HG03045 (cell line): ENCODE measurements at regions not wholly inside any gene's neighbourhood (a gene's known extent, or its start where the extent isn't known, plus 50 kb on each side); places are given as distances from the start of the nearest gene placed in this dataset.

ENCODE experiments used
- ATAC-seq: cut with Tn5 transposase; IDR thresholded peaks from one replicate; pipeline ENCODE4 v1.9.1; 2021; ENCODE audit warnings: mild to moderate bottlenecking, moderate library complexity; ENCODE audit not compliant: unreplicated experiment

DNA sequence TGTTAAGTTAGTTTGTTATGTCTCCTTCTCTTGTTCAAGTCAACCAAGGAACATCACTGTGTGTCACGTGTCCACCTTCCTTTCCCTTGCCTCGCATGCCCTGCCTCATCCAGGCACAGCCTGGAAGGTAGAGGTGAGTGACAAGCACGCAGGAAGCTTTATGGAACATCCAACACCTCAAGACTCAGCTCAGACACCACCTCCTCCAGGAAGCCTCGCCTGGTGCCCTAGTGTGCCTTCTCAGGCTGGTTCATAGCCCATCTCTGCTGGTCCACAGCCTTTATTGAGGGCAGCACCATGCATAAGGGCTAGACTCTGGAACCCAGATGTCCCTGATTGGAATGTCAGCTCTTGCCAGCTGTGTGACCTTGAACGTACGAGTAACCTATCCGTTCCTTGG lies 224.3 kb downstream of the ANKRD60 start:
- no peak for ATAC-seq

DNA sequence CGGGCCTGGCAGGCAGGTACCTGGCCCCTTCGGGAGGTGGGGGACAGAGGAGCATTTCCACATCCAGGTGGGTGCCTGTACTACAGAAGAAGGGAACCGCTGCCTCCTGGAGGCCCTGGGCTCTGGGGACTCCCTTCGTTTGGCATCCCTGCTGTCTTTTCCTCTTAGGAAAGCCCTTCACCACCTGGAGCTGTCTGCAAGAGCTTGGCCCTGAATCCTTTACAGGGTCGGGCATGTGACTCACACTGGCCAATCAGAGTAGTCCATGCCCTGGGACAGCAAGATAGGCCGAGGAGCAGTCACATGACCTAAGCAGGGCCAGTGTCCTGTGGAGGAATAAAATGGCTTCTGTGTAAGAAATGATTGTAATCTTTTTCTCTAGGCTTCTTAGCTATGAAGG lies 224.9 kb downstream of the ANKRD60 start:
- ATAC-seq = no peak

- no peak for ATAC-seq
Measured at GRCh38 chr20:58002901-58003300, 225.6 kb downstream of the ANKRD60 start.

GRCh38 chr20:58001946-58002345 lies 226.5 kb downstream of the ANKRD60 start:
- ATAC-seq = no peak

DNA sequence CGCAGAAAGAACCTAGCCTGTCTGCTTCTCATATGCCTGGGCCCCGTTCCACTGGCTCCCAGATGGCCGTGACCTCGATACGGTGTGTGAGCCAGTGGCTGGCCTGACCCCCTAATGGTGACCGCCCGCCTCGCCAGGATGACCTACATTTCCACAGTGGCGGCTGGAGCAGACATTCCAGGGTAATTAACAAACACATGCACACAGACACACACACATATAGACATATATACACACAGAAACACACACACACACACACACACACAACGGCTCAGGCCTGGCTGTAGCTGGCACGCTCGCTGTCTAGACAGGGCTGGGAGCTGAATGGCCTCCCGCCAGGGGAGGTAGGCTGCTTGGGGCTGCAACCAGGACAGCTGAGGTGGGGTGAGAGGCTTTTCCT lies 227.1 kb downstream of the ANKRD60 start:
- no peak for ATAC-seq

GRCh38 chr20:58000861-58001260 lies 227.6 kb downstream of the ANKRD60 start:
- no peak for ATAC-seq

DNA sequence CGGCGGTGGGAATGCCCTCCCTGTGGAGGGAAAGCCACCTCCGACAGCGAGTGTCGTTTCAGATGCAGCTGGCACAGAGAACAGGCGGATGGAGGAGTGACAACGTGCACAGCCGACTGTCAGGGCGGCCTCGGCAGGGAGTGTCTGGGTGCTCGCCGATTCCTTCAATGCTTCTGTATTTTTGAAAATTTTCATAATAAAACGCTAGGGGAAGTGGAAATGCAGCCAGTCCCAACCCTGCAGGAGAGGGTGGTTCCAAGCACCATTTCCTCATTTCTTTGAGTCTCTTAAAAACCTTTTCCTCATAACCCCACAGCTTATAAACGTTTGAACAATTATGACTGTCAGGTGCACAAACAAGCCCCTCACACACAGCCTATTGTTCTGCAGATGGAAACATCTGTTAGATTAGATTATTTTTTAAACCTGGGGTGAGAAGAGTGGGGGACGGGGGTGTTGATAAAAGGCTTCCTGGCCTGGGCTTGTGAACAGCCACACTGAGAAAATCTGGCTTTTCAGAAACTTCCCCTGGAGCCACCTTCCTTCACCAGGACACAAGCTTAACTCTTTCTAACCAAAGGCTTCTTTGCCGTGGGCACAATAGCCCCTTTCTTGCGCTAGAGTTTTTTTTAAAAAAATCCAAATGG lies 228.9 kb downstream of the ANKRD60 start:
- ATAC-seq = no peak

DNA sequence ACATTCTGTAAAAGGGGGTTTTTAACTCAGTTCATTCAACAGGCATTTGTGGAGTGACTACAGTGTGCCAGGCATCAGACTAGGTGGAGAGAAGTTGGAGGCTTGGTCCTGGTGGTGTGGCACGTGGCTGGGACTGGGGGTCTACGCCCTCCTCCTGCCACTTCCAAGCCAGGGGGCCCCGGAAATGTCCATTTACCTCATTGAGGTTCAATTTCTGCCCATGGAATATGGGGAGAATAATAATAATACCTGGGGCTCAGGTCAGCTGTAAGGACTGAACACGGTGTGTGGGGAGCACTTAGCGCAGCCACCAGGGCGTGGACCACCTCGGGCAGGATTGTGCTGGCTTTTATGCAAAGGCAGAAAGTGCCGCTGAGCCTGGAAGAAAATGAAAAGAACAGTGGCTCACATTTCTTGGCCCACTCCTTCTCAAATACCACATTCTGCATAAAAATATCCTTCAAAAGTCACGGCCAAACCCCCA lies 229.4 kb downstream of the ANKRD60 start:
- no peak for ATAC-seq

DNA sequence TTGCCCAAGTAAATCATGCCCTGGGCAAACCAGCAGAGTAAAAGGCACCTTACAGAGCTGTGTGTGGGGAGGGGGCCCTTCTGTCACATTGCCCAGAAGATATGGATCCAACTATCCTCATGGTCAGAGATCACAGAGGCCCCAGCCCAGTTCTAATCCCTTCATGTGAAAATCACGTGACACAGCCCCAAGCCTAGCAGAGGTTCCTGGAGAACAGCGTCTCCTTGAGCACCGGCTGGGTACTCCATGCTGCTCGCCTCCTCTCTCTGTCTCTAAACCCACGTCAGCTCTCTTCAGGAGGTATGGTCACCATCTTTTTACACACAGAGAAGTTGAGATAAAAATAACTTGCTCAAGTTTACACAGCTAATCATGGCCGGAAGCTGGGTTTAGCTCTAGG lies 230.2 kb downstream of the ANKRD60 start:
- ATAC-seq = no peak

DNA sequence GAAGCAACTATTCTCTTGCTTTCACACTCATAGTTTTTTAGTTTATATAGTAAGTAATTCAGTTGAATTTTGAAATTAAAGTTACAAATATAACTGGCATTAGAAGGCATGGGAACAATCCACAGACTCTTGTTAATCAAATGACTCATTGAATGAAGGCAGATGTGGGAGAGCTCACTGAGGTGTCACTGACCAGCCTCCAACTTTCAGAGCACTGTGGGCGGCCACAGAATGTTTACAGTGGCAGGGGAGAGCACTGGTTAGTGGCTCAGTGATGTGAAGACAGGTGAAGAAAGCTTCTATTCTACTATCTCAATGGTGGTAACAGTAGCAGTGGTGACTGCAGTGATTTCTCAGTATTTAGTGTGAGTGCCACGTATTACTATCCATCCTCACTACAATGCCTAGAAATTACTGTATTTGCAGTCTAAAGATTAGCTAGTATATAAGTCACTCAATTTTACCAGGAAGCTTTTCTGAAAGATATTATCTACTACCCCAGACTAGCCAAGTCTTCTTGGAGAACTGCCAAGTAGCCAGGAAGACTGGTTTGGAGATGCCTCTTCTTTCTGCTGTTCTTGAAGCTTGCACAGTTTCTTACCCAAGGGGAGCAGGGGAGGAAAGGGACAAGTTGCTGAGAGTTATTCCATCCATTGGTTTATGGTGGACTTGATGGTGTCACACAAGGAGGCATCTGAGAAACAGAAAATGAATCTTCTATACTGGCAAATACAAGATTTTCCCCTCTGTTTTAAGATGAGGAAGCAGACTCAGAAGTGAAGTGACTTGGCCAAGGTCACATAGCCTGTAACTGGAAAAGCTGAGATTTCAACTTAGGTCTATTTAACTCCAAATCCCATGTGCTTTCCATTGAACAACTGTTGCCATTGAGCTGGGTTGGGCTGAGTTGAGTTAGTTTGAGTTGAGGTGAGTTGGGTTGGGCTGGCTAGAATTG lies 231.2 kb downstream of the ANKRD60 start:
- ATAC-seq = no peak

GRCh38 chr20:57996465-57996864 lies 232.0 kb downstream of the ANKRD60 start:
- no peak for ATAC-seq

DNA sequence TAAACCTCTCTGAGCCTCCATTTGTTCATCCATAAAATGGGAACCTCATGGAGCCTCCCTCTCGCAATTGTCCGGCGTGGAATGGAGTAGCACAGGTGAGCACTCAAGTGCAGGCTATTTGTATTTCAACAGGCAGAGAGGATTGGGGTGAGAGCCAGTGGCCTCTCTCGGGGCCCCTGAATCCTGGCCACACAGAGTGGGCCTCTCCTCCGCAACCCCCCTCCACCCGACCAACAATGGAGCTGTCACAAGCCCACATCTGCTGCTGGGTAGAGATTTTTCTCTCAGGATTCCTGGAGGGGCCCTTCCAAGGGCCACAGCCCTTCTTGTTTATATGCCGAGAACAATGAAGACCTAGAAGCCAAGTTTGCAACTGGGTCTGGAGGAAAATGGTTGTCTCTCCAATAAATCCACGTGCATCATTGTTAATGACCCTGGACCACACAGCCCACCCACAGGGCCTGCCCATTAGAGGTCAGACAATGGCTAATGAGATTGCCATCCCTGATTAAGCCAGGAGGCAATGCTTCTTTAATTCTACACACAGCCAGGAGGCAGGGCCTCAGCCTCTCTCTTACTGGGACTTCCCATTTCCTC lies 233.0 kb downstream of the ANKRD60 start:
- no peak for ATAC-seq

DNA sequence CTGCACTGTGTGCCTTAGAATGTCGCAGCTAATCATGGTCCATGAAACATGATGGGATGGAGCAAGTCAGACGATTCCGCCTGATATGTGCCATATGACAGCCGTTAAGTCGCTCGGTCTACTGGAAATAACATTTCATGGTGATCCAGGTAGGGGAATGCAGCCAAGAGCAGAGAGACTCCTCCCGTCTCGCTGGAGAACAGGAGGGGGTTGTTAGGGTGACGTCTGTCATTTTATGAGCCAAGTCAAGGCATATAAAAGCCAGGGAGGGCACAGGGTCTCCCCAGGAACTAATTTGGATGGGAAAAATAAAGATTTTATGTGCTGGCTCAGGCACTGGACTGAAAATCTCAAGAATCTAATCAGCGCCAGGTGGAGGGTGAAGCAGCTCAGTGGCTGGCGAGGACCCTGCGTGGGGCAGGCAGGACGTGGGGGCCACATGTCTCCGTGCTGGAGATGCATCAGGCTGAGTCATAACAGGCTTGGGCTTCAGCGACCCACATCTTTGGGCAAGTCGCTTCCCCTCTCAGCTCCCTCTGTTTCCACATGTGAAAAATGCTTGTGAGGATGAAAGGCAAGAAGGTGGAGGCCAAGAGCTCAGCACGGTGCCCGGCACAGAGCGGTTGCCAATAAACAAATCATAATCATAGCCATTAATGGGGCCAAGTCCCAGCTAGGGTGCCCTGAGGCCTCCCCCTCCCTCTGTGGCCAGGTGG lies 234.6 kb downstream of the ANKRD60 start:
- ATAC-seq = no peak

- no peak for ATAC-seq
Measured at GRCh38 chr20:57991211-57991881, 237.1 kb downstream of the ANKRD60 start.

- no peak for ATAC-seq
Measured at GRCh38 chr20:57990396-57990987, 238.0 kb downstream of the ANKRD60 start.

DNA sequence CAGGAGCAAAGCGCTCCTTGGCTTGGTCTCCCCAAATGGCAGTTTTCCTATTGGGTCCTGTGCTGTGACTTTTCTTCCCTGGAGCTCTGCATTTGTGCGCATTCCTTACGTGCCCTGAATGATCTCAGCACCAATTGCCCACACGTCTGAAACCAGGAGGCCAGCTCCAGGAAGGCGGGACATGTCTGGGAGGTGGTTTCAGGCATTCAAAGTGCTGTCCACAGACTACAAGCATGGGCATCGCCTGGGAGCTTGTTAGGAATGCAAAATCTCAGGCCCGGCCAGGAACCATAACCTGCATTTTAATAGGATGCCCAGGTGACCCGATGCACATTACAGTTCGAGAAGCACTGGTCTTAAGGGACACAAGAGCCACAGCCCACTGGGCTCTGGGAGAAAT lies 239.6 kb downstream of the ANKRD60 start:
- ATAC-seq = no peak

DNA sequence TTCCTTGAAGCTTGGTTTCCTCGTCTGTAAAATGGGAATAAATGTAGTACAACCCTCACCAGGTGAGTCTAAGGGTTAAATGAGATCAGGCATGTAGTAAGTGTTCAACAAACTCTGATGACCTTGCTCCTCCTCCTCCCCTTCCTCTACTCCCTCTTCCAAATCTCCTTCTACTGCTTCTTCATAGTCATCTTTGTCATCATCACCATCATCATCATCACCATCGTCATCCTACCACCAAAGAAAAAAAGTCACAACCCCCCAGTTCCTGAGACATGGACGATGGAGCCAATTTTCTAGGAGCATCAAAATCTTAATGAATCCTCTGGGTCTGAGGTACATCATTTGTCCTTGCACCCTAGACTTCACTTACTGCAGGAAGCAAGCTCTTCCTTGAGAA lies 240.0 kb downstream of the ANKRD60 start:
- no peak for ATAC-seq

- no peak for ATAC-seq
Measured at GRCh38 chr20:57987659-57988058, 240.8 kb downstream of the ANKRD60 start.

DNA sequence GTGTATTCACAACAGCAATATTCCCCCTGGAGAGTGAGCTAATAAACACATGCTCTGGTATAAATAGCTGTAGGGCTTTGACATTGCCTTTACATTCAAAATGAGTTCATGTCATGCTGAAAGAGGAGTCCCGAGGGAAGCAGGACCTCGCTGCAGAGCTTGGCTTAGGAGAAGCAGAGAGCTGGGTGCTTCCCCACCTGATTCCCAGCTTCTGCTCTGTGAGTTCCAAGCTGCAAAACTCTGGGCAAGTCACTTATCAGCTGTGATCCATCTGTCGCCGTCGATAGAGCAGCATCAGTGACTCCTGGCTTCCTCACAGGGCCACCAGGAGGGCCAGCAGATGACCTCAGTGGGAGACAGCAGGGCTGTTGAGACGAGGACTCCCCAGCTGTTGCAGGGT lies 241.8 kb downstream of the ANKRD60 start:
- ATAC-seq = no peak

GRCh38 chr20:57985278-57985677 lies 243.2 kb downstream of the ANKRD60 start:
- no peak for ATAC-seq
